Naive thymus-derived CD8-positive, alpha-beta T cell (primary cell): ENCODE measurements at regions not wholly inside any gene's neighbourhood (a gene's known extent, or its start where the extent isn't known, plus 50 kb on each side); places are given as distances from the start of the nearest gene placed in this dataset.

Source experiments
- ATAC-seq, 2 donors: fragments of 150-1000 bp; cut with Tn5 transposase in 1 of 2; sonication (Bioruptor Pico), chemical (Tn5 transposase) in 1 of 2; 1 replicate in 1 of 2; 2 replicates in 1 of 2; pipeline ENCODE4 v1.10.0; 2021; ENCODE audit warnings: mild to moderate bottlenecking in 2 of 2, moderate library complexity in 2 of 2
- POLR2A ChIA-PET: fragments of 350-600 bp; sonication (Branson Sonifier 250); formaldehyde crosslinking; loops from one replicate; lab custom pipeline; 2021; ENCODE audit warnings: antibody characterized with exemption; lab: Charles Lee
- DNase-seq, 10 donors: peaks; one replicate each; pipeline versions ENCODE4 v3.0.0 to v3.0.0-alpha.2; 2020 to 2022
- H3K27ac Mint-ChIP-seq, 10 donors: one replicate each; pipeline ENCODE4 v1.8.0; 2020 to 2022; ENCODE audit warnings: mild to moderate bottlenecking in 10 of 10, mixed read lengths in 10 of 10, moderate library complexity in 4 of 10, inconsistent platforms in 1 of 10
- H3K27me3 Mint-ChIP-seq, 5 donors: one replicate each; pipeline ENCODE4 v1.8.0; 2021 to 2022; ENCODE audit warnings: mixed read lengths in 5 of 5
- H3K36me3 Mint-ChIP-seq, 3 donors: one replicate each; pipeline ENCODE4 v1.8.0; 2020 to 2022; ENCODE audit warnings: mixed read lengths in 3 of 3, mild to moderate bottlenecking in 2 of 3, inconsistent platforms in 1 of 3
- H3K4me1 Mint-ChIP-seq, 4 donors: one replicate each; pipeline ENCODE4 v1.8.0; 2021 to 2022; ENCODE audit warnings: mixed read lengths in 4 of 4
- H3K4me3 Mint-ChIP-seq, 10 donors: one replicate each; pipeline ENCODE4 v1.8.0; 2020 to 2022; ENCODE audit warnings: mild to moderate bottlenecking in 10 of 10, mixed read lengths in 10 of 10, moderate library complexity in 6 of 10, inconsistent platforms in 1 of 10
- H3K9me3 Mint-ChIP-seq, 9 donors: one replicate each; pipeline ENCODE4 v1.8.0; 2020 to 2022; ENCODE audit warnings: mixed read lengths in 9 of 9, mild to moderate bottlenecking in 3 of 9, inconsistent platforms in 1 of 9, moderate library complexity in 1 of 9

DNA sequence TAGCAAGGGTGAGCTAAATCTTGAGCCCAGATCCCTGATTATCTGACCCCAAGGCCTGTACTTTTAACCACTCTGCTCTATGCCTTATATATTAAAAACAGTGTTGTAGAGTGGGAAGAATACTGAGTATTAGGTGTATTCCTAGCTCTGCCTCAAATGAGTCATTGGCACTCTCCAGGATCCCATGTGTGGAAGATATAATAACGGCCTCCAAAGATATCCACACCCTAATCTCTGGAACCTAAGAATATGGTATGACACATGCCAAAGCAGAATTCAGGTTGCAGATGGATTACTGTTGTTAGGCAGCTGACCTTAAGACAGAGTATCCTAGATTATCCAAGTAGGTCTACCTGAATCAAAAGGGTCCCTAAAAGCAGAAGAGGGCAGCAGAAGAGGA, 110.8 kb downstream of the ADRB2 start:
- Mint-ChIP-seq H3K4me1 (peaks cover 0 to 1% (median 0%) of the 10 kb centered on the region in 4 donors), H3K27me3 (peaks cover 7 to 34% (median 19%) of the 10 kb centered on the region in 5 donors), H3K36me3 (no peaks in the 10 kb centered on the region), H3K27ac (no peak overlapping the region), H3K9me3 (no peaks in the 10 kb centered on the region), H3K4me3 (no peak overlapping the region)
- ATAC-seq (no peak), DNase-seq (no peak)
- POLR2A ChIA-PET, result no interaction called here

DNA sequence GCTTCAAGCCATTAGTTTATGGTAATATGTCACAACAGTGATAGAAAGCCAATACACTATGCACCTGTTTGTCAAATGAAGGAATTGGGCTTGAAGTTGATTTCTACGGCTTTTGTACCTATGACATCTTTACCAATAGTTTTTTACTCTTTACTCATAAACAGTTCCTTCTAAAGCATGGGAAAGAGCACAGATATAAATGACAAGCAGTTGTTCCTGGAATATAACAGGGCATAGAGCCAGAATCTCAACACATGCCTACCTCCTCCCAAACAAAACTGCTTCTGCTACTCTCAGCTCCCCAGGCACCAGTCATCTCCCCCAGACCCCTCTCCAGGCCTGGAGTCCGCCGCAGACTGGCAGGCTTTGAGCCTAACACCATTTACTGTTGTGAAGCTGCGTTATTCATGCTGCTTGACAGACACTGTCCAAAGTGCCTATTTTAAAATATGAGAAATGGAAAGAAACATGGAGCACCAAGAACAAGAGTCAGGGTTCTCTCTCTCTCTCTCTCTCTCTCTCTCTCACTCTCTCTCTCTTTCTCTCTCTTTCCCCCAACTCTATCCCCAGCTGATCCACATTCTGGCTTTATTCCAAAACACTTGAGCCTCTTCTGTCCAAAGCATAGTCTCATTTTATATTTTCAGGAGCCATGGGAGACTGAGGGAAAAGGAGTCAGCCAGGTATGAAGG, 111.6 kb downstream of the ADRB2 start:
- H3K9me3 Mint-ChIP-seq, result no peaks in the 10 kb centered on the region
- POLR2A ChIA-PET, result no interaction called here
- no peak for DNase-seq

DNA sequence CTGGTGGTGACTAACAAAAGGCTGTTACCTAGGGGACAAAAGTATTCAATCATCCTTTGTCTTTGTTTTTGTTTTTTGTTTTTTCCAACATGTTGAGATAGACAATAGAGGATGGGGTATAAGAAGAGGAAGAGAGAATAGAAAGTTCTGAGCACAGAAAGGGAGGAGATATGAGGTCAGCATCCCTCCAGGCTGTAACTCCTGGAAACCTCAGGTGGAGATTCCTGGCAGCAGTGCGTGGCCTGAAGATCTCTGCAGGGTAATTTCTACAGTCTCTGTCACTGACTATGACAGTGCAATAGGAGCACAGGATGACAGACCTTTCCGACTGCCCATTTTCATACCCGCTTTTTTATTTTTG, 112.1 kb downstream of the ADRB2 start:
- H3K9me3 Mint-ChIP-seq, result no peaks in the 10 kb centered on the region
- H3K4me1 Mint-ChIP-seq, result peaks cover 0 to 1% (median 0%) of the 10 kb centered on the region in 4 donors
- H3K27me3 Mint-ChIP-seq, result peaks cover 7 to 36% (median 14%) of the 10 kb centered on the region in 5 donors
- no peak overlapping the region for H3K27ac Mint-ChIP-seq
- ATAC-seq (no peak), DNase-seq (no peak)
- H3K36me3 Mint-ChIP-seq, result no peaks in the 10 kb centered on the region
- POLR2A ChIA-PET, result no interaction called here
- H3K4me3 Mint-ChIP-seq, result no peak overlapping the region

More for the DNA sequence above, 111.6 kb downstream of the ADRB2 start:
- no peak overlapping the region for H3K27ac Mint-ChIP-seq
- H3K27me3 Mint-ChIP-seq, result peaks cover 7 to 36% (median 14%) of the 10 kb centered on the region in 5 donors
- no peak for ATAC-seq
- H3K4me3 Mint-ChIP-seq, result no peak overlapping the region
- H3K4me1 Mint-ChIP-seq, result peaks cover 0 to 1% (median 0%) of the 10 kb centered on the region in 4 donors
- no peaks in the 10 kb centered on the region for H3K36me3 Mint-ChIP-seq

DNA sequence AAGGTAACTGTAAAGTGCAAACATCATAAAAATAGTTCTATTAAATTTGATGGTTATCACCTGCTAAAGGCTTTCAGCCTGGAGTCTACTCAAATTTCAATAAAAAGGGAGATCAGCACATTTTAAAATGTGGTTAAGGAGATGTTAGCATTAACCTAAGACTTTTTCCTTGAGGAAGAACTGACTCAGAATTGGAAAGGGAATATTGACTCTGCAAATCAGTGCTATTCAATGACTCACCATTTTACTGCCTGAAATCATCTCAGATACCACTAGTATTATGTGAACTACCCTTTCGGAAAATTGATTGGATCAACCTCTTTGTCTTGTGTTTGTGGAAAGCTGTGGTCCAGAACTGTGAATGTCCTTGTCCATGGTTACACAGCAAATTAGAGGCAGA, 113.3 kb downstream of the ADRB2 start:
- Mint-ChIP-seq H3K27me3 (peaks cover 7 to 26% (median 14%) of the 10 kb centered on the region in 5 donors), H3K36me3 (no peaks in the 10 kb centered on the region), H3K9me3 (peaks cover 0 to under 1% (median 0%) of the 10 kb centered on the region in 9 donors), H3K4me1 (peaks cover 0 to 1% (median 0%) of the 10 kb centered on the region in 4 donors), H3K27ac (no peak overlapping the region), H3K4me3 (no peak overlapping the region)
- ATAC-seq (no peak), DNase-seq (no peak)
- POLR2A ChIA-PET, result no interaction called here

DNA sequence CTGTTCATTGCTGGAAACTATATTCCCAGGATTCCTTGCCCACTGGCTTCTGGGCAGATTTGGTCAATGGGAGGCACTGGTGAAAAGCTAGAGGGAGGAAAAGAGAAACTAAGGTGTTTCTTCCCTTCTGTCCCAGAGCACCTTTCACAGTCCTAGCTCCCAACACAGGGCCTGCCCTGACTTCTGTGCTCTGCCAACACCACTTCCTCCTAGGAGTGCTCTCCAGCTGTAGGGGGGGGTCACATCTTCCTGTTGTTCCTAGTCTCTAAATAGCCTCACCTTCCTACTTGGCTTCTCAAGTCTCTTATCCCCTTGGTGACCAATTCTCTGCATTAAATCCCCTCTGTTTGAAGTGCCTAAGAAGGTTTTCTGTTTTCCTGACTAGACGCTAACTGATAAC, 115.4 kb downstream of the ADRB2 start:
- ATAC-seq (no peak), DNase-seq (no peak)
- H3K4me1 Mint-ChIP-seq, result peaks cover 0 to 1% (median 0%) of the 10 kb centered on the region in 4 donors
- no peak overlapping the region for H3K27ac Mint-ChIP-seq
- peaks cover 0 to 3% (median 0%) of the 10 kb centered on the region in 9 donors for H3K9me3 Mint-ChIP-seq
- no peaks in the 10 kb centered on the region for H3K36me3 Mint-ChIP-seq
- POLR2A ChIA-PET, result no interaction called here
- no peak overlapping the region for H3K4me3 Mint-ChIP-seq
- peaks cover 7 to 25% (median 14%) of the 10 kb centered on the region in 5 donors for H3K27me3 Mint-ChIP-seq

DNA sequence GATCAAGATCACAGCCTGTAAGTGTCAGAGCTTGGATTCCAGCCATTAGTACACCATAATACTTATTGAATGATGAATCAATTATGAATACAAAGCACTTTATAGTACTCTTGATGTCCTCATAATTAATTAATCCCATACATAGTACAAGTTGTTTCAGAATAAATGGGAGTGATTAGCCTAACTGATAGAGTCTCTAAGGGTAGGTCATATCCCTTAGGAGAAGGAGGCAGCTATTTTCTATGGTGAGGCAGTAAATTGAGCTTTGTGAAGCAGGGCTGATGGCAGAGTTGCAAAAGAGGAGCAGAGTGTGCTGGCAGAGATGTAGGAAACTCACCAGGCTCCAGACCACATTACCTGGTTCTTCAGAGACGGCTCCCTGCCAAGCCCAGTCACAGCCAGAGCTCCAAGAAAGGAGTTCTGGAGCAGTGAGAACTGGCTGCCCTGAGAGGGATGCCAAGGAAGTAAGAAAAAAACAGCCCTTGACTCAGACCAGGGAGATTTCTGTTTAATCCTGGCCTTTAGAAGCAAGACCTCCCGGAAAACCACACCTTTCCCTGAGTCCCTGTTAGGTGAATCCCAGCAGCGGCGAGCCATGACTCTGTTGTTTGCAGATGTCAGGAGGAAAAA, 112.9 kb downstream of the SH3TC2 start:
- no peaks in the 10 kb centered on the region for H3K9me3 Mint-ChIP-seq
- H3K4me3 Mint-ChIP-seq, result no peak overlapping the region
- DNase-seq (no peak), ATAC-seq (no peak)
- H3K36me3 Mint-ChIP-seq, result no peaks in the 10 kb centered on the region
- H3K27me3 Mint-ChIP-seq, result peaks cover 0 to 5% (median 0%) of the 10 kb centered on the region in 5 donors
- peaks cover 0 to 2% (median 0%) of the 10 kb centered on the region in 4 donors for H3K4me1 Mint-ChIP-seq
- POLR2A ChIA-PET, result no interaction called here
- no peak overlapping the region for H3K27ac Mint-ChIP-seq

DNA sequence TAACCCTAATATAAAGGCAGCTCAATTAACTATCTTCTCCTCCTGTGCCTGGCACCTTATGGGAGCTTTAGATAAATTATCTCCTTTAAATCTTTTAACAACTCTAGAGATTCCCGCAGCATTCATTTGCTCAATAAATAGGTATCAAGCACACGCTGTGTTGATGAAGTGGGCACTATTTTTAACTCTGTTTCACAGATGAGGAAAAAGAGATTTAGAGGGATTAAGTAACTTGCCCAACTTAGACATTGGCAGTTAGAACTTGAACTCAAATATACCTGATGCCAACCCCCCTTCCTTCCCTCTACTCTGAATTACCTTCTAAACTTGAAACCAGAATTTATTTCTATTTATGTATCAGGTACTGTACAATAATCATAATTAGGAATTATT, 112.4 kb downstream of the SH3TC2 start:
- POLR2A ChIA-PET, result no interaction called here
- H3K27me3 Mint-ChIP-seq, result peaks cover 0 to 5% (median 0%) of the 10 kb centered on the region in 5 donors
- H3K36me3 Mint-ChIP-seq, result no peaks in the 10 kb centered on the region

DNA sequence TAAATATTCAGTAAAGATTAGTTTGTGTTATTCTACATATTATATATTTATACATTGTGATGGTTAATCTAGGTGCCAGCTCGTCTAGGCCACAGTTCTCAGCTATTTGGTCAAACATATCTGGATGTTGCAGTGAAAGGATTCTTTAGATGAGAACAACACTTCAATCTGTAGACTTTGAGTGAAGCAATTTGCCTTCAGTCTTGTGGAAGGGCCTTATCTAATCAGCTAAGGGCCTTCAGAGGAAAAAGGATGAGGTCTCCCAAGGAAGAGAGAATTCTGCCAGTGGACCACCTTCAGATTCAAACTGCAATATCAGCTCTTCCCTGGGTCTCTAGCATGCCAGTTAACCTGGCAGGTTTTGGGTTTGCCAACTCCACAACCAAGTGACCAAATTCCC, 112.0 kb downstream of the SH3TC2 start:
- Mint-ChIP-seq H3K36me3 (no peaks in the 10 kb centered on the region), H3K9me3 (no peaks in the 10 kb centered on the region), H3K4me1 (peaks cover 0 to 2% (median 0%) of the 10 kb centered on the region in 4 donors), H3K4me3 (no peak overlapping the region), H3K27ac (no peak overlapping the region), H3K27me3 (peaks cover 0 to 5% (median 0%) of the 10 kb centered on the region in 5 donors)
- POLR2A ChIA-PET, result no interaction called here
- DNase-seq, result no peak
- no peak for ATAC-seq

More for the DNA sequence above, 112.4 kb downstream of the SH3TC2 start:
- no peak overlapping the region for H3K27ac Mint-ChIP-seq
- no peak for DNase-seq
- no peak for ATAC-seq
- H3K4me3 Mint-ChIP-seq, result no peak overlapping the region
- H3K9me3 Mint-ChIP-seq, result no peaks in the 10 kb centered on the region
- H3K4me1 Mint-ChIP-seq, result peaks cover 0 to 2% (median 0%) of the 10 kb centered on the region in 4 donors

DNA sequence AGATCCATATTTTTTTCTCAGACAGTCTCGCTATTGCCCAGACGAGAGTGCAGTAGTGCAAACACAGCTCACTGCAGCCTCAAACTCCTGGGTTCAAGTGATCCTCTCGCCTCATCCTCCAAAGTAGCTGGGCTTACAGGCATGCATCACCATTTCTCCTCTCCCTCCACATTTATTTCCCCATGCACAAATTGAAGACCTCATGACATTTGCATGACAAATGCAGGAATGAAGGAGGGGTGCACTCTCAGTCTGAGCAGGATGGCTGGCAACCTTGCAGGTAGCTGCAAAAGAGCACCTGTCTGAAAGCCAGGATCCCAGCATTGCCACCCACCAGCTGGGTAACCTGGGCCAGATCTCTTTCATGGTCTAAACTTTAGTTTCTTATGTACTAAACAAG, 111.2 kb downstream of the SH3TC2 start:
- Mint-ChIP-seq H3K4me1 (peaks cover 0 to 2% (median 0%) of the 10 kb centered on the region in 4 donors), H3K36me3 (no peaks in the 10 kb centered on the region), H3K27me3 (peaks cover 0 to 7% (median 0%) of the 10 kb centered on the region in 5 donors), H3K4me3 (no peak overlapping the region), H3K9me3 (no peaks in the 10 kb centered on the region), H3K27ac (no peak overlapping the region)
- DNase-seq (no peak), ATAC-seq (no peak)
- POLR2A ChIA-PET, result no interaction called here

DNA sequence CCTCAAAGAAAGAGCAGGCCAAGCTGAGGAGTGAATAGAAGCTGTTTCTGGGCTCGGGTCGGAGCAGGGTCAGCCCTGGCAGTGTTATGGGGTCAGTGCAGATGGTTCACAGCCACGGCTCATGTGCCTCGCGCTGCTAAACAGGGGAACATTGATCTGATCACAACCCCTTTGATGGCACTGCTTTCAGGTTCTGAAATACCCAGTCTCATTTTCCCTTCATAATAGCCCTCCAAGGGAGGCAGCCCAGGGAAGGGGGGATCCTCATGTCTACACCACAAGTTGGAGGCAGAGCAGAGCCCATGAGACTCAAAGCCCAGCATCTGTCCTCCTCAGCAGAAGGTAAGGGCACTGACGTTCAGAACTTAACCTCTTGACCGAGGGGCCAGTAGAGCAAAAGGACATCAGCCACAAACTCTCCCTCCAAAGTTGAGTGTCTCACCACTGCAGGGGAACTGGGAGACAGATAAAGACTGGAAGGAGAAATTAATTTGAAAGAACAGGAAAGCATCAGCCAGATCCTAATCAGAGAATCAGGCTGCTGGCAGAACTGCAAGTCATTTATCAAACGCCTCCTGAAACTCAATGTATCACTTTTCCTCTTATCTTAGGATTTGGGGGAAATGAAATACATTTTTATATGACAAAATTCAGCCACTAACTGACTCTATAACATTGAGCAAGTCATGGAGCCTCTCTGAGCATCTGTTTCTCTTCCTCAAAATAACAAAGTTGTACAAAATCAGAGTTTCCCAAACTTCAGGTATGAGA, 110.6 kb downstream of the SH3TC2 start:
- ATAC-seq (no peak), DNase-seq (no peak)
- POLR2A ChIA-PET, result no interaction called here
- no peak overlapping the region for H3K27ac Mint-ChIP-seq
- peaks cover 0 to 7% (median 0%) of the 10 kb centered on the region in 5 donors for H3K27me3 Mint-ChIP-seq
- peaks cover 0 to 2% (median 0%) of the 10 kb centered on the region in 4 donors for H3K4me1 Mint-ChIP-seq
- H3K36me3 Mint-ChIP-seq, result no peaks in the 10 kb centered on the region
- no peak overlapping the region for H3K4me3 Mint-ChIP-seq
- no peaks in the 10 kb centered on the region for H3K9me3 Mint-ChIP-seq

DNA sequence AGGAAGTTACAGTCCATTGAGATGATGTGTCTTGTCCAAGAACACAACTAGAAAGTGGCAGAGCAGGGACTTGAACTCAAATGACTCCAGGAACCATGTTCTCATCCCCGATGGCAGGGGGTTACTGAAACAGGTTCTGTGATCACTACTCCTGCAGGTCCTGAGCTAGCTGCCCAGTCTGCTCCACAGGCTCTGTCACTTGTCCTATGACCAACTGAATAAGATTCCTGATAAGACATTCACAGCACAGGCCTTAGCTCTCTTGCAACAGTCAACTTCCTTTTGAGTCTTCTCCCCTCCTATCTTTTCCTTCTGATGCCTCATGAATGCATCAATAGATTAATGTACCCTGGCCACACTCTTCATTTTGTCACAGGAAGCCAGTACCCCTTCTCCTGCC, 109.2 kb downstream of the SH3TC2 start:
- DNase-seq, result no peak
- H3K27me3 Mint-ChIP-seq, result peaks cover 0 to 11% (median 7%) of the 10 kb centered on the region in 5 donors

More for the DNA sequence above, 109.2 kb downstream of the SH3TC2 start:
- H3K4me1 Mint-ChIP-seq, result peaks cover 0 to 2% (median 0%) of the 10 kb centered on the region in 4 donors
- no peaks in the 10 kb centered on the region for H3K36me3 Mint-ChIP-seq
- H3K4me3 Mint-ChIP-seq, result no peak overlapping the region
- no peak overlapping the region for H3K27ac Mint-ChIP-seq
- H3K9me3 Mint-ChIP-seq, result no peaks in the 10 kb centered on the region
- POLR2A ChIA-PET, result no interaction called here
- ATAC-seq, result no peak
